ENCODE measurements at regions not wholly inside any gene's neighbourhood (a gene's known extent, or its start where the extent isn't known, plus 50 kb on each side); places are given as distances from the start of the nearest gene placed in this dataset.

DNA sequence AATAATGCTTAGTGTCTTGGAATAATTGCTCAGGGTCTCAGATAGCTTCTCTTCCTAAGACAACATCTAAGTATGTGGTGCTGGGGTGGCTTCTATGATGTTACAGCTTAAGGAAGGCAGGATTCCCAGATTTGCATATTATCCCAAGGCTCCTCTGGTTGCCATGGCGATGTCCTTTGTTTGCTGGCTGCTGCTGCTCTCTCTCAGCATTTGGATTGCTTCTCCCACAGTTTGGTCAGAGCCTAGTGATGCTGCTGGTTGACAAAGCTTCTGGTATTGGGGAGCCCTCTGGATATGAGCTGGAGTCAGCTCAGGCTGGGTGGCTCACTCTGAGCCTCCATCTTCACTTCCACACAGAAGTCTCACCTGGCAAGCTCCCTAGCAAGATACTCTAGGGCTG is 56.4 kb upstream of the FBXO33 start (continued):
- no peak for TF ChIP-seq EZH2 (IDR thresholded peaks at IDR 0.05; ENCODE audit: low read depth, unreplicated experiment)
- TF ChIP-seq, protein P1, sequence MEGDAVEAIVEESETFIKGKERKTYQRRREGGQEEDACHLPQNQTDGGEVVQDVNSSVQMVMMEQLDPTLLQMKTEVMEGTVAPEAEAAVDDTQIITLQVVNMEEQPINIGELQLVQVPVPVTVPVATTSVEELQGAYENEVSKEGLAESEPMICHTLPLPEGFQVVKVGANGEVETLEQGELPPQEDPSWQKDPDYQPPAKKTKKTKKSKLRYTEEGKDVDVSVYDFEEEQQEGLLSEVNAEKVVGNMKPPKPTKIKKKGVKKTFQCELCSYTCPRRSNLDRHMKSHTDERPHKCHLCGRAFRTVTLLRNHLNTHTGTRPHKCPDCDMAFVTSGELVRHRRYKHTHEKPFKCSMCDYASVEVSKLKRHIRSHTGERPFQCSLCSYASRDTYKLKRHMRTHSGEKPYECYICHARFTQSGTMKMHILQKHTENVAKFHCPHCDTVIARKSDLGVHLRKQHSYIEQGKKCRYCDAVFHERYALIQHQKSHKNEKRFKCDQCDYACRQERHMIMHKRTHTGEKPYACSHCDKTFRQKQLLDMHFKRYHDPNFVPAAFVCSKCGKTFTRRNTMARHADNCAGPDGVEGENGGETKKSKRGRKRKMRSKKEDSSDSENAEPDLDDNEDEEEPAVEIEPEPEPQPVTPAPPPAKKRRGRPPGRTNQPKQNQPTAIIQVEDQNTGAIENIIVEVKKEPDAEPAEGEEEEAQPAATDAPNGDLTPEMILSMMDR (conservative IDR thresholded peaks at IDR 0.05; ENCODE audit: low read depth in 2 of 2) = no peak

DNA sequence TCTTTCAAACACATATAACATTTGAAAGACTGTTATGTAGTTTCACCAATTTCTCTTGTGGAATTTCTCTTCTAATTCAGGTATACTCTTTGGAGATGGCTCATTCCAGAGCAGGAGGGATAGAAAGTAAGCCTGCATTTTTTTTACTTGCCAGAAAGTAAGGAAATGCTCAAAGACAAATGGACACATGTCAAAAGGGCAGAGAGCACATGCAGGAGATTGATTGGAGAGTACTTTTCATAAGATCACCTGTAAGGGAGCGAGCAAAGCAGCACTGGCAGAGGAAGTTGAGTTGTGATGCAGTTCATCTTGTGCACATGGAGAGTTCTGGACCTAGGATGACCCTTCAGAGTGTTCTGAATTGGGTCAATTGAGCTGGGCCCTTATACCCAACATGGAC is 51.4 kb upstream of the FBXO33 start:
- ATAC-seq (no peak), DNase-seq (ENCODE audit: low spot score) (no peak)
- Mint-ChIP-seq H3K27ac (no peak overlapping the region), H3K36me3 (ENCODE audit: low read depth) (peaks cover 9% of the 10 kb centered on the region; the same call in 1 of the 3 replicates), H3K9me3 (peaks cover 4% of the 10 kb centered on the region; the same call in 1 of the 3 replicates), H3K4me3 (no peak overlapping the region), H3K4me1 (no peaks in the 10 kb centered on the region; the same call in 2 of the 3 replicates), H3K27me3 (ENCODE audit: insufficient read depth, low read depth, poor library complexity) (no peaks in the 10 kb centered on the region)
- Histone ChIP-seq H2AFZ (no peak overlapping the region), H3F3A (replicated peaks; ENCODE audit: low read depth) (no peaks in the 10 kb centered on the region), H3K27ac (ENCODE audit: low read depth) (no peak overlapping the region), H3K4me2 (no peak overlapping the region), H3K36me3 (ENCODE audit: insufficient read depth) (no peaks in the 10 kb centered on the region), H3K4me3 (no peak overlapping the region), H4K20me1 (replicated peaks; ENCODE audit: insufficient read depth) (no peaks in the 10 kb centered on the region), H3K9me2 (ENCODE audit: insufficient read depth) (no peaks in the 10 kb centered on the region), H3K79me2 (replicated peaks; ENCODE audit: insufficient read depth) (no peaks in the 10 kb centered on the region), H3K27me3 (ENCODE audit: insufficient read depth) (no peaks in the 10 kb centered on the region), H3K4me1 (ENCODE audit: insufficient read depth) (no peaks in the 10 kb centered on the region)
- TF ChIP-seq JUNB (IDR thresholded peaks at IDR 0.05; ENCODE audit: unreplicated experiment) (no peak), EZH2 (IDR thresholded peaks at IDR 0.05; ENCODE audit: low read depth, unreplicated experiment) (no peak), CREB1 (CRISPR knock-in tag; IDR thresholded peaks at IDR 0.05; ENCODE audit: low read depth) (no peak), ZNF331 (CRISPR knock-in tag; IDR thresholded peaks at IDR 0.05; ENCODE audit: low read depth) (no peak), POLR2AphosphoS5 (IDR thresholded peaks at IDR 0.05; ENCODE audit: low read depth) (no peak), NANOG (IDR thresholded peaks at IDR 0.05; ENCODE audit: borderline replicate concordance) (no peak)
- TF ChIP-seq, protein P2, sequence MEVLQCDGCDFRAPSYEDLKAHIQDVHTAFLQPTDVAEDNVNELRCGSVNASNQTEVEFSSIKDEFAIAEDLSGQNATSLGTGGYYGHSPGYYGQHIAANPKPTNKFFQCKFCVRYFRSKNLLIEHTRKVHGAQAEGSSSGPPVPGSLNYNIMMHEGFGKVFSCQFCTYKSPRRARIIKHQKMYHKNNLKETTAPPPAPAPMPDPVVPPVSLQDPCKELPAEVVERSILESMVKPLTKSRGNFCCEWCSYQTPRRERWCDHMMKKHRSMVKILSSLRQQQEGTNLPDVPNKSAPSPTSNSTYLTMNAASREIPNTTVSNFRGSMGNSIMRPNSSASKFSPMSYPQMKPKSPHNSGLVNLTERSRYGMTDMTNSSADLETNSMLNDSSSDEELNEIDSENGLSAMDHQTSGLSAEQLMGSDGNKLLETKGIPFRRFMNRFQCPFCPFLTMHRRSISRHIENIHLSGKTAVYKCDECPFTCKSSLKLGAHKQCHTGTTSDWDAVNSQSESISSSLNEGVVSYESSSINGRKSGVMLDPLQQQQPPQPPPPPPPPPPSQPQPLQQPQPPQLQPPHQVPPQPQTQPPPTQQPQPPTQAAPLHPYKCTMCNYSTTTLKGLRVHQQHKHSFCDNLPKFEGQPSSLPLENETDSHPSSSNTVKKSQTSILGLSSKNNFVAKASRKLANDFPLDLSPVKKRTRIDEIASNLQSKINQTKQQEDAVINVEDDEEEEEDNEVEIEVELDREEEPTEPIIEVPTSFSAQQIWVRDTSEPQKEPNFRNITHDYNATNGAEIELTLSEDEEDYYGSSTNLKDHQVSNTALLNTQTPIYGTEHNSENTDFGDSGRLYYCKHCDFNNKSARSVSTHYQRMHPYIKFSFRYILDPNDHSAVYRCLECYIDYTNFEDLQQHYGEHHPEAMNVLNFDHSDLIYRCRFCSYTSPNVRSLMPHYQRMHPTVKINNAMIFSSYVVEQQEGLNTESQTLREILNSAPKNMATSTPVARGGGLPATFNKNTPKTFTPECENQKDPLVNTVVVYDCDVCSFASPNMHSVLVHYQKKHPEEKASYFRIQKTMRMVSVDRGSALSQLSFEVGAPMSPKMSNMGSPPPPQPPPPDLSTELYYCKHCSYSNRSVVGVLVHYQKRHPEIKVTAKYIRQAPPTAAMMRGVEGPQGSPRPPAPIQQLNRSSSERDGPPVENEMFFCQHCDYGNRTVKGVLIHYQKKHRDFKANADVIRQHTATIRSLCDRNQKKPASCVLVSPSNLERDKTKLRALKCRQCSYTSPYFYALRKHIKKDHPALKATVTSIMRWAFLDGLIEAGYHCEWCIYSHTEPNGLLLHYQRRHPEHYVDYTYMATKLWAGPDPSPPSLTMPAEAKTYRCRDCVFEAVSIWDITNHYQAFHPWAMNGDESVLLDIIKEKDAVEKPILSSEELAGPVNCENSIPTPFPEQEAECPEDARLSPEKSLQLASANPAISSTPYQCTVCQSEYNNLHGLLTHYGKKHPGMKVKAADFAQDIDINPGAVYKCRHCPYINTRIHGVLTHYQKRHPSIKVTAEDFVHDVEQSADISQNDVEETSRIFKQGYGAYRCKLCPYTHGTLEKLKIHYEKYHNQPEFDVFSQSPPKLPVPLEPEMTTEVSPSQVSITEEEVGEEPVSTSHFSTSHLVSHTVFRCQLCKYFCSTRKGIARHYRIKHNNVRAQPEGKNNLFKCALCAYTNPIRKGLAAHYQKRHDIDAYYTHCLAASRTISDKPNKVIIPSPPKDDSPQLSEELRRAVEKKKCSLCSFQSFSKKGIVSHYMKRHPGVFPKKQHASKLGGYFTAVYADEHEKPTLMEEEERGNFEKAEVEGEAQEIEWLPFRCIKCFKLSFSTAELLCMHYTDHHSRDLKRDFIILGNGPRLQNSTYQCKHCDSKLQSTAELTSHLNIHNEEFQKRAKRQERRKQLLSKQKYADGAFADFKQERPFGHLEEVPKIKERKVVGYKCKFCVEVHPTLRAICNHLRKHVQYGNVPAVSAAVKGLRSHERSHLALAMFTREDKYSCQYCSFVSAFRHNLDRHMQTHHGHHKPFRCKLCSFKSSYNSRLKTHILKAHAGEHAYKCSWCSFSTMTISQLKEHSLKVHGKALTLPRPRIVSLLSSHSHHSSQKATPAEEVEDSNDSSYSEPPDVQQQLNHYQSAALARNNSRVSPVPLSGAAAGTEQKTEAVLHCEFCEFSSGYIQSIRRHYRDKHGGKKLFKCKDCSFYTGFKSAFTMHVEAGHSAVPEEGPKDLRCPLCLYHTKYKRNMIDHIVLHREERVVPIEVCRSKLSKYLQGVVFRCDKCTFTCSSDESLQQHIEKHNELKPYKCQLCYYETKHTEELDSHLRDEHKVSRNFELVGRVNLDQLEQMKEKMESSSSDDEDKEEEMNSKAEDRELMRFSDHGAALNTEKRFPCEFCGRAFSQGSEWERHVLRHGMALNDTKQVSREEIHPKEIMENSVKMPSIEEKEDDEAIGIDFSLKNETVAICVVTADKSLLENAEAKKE (CRISPR knock-in tag; IDR thresholded peaks at IDR 0.05) = no peak
- TF ChIP-seq, protein P3, sequence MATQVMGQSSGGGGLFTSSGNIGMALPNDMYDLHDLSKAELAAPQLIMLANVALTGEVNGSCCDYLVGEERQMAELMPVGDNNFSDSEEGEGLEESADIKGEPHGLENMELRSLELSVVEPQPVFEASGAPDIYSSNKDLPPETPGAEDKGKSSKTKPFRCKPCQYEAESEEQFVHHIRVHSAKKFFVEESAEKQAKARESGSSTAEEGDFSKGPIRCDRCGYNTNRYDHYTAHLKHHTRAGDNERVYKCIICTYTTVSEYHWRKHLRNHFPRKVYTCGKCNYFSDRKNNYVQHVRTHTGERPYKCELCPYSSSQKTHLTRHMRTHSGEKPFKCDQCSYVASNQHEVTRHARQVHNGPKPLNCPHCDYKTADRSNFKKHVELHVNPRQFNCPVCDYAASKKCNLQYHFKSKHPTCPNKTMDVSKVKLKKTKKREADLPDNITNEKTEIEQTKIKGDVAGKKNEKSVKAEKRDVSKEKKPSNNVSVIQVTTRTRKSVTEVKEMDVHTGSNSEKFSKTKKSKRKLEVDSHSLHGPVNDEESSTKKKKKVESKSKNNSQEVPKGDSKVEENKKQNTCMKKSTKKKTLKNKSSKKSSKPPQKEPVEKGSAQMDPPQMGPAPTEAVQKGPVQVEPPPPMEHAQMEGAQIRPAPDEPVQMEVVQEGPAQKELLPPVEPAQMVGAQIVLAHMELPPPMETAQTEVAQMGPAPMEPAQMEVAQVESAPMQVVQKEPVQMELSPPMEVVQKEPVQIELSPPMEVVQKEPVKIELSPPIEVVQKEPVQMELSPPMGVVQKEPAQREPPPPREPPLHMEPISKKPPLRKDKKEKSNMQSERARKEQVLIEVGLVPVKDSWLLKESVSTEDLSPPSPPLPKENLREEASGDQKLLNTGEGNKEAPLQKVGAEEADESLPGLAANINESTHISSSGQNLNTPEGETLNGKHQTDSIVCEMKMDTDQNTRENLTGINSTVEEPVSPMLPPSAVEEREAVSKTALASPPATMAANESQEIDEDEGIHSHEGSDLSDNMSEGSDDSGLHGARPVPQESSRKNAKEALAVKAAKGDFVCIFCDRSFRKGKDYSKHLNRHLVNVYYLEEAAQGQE (IDR thresholded peaks at IDR 0.05; ENCODE audit: unreplicated experiment) = no peak
- TF ChIP-seq, protein P1 (conservative IDR thresholded peaks at IDR 0.05; ENCODE audit: low read depth in 2 of 2) = no peak
- TF ChIP-seq, protein P4, sequence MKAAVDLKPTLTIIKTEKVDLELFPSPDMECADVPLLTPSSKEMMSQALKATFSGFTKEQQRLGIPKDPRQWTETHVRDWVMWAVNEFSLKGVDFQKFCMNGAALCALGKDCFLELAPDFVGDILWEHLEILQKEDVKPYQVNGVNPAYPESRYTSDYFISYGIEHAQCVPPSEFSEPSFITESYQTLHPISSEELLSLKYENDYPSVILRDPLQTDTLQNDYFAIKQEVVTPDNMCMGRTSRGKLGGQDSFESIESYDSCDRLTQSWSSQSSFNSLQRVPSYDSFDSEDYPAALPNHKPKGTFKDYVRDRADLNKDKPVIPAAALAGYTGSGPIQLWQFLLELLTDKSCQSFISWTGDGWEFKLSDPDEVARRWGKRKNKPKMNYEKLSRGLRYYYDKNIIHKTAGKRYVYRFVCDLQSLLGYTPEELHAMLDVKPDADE (IDR thresholded peaks at IDR 0.05) = no peak

Data from GM23338 (cell line).